M059J (cell line): ENCODE measurements at regions not wholly inside any gene's neighbourhood (a gene's known extent, or its start where the extent isn't known, plus 50 kb on each side); places are given as distances from the start of the nearest gene placed in this dataset.

Experiments
- DNase-seq: peaks from one replicate; pipeline ENCODE4 v3.0.0-alpha.2; 2012; ENCODE audit warnings: low read depth

DNA sequence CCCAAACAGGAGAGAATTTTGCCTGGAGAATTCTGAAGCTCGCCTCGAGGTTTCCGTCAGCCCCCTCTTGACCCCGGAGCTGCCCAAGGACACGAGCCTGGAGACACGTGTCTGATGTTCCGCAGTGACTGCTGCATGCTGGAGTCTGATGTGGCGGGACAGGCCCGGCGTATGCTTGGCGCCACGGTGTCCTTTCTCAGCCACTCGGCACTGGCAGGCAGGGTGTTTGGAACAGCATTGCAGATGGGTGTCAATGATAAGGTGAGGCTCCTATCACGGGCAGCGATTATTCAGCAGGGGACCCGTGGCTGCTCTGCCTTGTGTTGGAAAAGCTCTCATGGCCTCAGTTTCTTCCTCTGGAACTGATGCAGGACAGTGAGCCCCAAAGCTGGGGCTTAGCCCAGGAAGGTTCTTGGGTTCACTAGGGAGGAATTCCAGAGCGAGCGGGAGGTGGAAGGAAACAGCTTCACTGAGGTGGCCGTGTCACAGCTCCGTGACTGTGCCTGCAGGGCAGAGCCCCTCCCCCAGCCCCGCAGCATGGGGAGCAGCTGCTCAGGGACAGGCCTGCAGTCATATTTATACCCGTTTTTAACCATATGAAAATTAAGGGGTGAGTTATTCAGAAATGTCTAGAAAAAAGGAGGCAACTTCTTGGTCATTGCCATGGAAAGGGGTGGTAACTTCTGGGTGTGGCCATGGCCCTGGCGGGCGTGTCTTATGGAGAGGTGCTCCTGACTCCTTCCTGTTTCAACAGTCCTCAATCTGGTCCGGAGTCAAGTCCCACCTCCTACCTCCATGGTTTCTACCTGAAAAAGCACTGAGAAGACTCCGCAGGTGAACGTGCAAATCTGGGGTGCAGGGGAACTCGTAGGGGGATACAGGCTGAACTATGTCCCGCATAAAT, 123.4 kb downstream of the SIK1 start:
- DNase-seq: no peak

DNA sequence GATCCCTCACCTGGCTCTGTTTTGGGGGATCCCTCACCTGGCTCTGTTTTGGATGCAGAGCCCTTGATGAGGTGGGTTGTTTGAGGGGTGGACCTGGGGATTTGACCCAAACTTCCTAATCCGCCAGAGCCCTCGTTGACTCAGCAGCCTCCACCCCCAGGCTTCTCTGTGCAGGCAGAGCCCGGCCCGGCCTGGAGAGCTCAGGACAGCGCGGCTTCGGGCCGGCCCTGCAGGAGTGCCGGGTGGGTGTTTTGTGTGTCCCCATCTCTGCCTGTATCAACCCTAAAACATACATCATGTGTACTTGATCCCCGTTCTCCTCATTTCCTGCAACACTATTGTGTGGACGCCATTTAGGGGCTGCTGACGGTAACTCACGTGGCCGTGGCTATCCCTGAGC, 124.2 kb downstream of the SIK1 start:
- no peak for DNase-seq

DNA sequence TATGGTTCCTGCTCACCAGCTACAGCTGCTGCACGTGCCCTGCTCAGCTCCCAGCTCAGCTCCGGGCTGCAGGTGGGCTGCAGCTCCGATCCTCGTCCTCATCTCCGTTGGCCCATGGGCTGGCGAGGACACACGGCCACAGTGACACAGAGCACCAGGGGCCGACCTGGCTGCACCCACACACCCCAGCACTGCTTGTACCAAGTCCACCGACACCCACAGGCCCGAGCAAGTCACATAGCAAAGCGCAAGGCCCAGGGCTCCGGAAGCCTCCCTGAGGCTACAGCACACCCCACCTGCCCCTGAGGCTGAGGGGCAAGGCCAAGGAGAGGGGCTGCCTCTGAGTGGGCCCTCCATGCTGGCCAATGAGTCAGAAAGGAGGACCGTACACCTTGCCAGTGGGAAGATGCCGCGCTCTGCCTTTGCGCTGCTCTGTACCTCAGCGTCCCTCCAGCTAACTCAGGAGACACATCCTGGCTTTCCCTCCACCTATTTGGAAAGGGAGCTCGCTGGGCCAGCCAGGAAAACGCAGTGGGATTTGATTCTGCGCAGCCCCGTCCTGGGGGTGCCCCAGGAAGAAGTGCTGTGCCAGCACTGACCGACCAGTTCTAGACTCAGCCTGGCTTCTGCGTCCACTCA, 124.8 kb downstream of the SIK1 start:
- DNase-seq: no peak

DNA sequence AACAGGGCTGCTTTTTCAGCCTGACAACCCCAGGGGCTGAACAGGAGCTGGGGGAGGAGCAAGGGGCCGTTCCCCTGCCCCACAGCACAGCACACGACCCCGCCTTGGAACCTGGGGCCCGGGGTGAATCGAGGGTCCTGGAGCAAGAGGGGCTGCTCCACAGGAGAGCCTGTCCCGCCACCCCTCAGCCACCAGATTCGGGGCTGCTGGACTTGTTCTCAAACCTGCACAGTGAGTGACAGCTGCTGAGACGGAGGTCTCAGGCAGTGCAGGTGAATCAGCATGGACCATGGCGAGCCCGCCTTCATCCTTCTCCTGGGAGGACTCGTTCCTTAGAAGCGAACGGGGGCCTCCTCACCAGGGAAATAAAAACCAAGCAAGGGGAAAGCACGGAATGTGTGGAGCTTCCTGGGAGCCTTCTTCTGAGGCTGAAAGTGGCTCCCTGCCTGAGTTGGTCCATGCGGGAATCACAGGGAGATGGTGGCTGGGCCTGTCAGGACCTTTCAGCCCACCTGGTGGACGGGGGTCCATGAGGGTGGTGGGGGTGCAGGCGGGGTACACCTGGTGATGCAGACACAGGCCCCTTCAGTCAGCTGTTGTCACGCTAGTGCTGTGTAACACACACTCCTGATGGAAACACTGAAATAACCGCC, 125.4 kb downstream of the SIK1 start:
- no peak for DNase-seq

DNA sequence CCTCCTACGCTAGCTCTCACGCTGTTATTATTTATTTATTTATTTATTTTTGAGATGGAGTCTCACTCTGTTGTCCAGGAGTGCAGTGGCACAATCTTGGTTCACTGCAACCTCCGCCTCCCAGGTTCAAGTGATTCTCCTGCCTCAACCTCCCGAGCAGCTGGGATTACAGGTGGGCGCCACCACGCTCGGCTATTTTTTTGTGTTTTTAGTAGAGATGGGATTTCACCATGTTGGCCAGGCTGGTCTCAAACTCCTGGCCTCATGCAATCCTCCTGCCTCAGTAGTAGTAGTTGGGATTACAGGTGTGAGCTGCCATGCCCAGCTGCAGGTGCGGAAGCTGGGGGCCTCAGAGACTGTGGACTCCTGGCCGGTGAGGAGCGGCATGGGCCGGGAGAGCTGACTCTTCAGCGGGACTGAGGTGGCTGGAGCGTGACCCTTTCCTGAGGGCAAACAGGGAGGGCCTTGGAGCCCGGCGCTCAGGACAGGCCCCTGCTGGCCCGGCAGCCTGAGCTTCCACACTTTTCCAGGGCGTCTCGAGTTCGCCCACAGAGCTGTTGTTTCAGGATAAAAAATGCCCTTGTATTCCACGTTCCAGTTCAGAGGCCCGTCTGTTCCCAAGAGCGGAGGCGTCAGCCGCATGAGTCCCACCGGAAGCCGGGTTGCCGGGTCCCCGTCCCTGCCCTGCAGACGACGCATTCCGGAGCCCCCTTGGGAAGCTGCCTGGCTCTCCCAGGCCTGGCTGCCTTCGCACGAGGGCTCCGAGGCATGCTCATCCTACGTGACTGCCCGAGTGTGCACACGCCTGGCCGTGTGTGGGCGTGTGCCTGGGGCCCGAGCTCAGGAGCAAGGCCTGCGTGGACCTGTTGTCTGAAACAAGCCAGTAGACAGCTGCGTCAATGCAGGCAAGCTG, 126.2 kb downstream of the SIK1 start:
- DNase-seq: no peak

DNA sequence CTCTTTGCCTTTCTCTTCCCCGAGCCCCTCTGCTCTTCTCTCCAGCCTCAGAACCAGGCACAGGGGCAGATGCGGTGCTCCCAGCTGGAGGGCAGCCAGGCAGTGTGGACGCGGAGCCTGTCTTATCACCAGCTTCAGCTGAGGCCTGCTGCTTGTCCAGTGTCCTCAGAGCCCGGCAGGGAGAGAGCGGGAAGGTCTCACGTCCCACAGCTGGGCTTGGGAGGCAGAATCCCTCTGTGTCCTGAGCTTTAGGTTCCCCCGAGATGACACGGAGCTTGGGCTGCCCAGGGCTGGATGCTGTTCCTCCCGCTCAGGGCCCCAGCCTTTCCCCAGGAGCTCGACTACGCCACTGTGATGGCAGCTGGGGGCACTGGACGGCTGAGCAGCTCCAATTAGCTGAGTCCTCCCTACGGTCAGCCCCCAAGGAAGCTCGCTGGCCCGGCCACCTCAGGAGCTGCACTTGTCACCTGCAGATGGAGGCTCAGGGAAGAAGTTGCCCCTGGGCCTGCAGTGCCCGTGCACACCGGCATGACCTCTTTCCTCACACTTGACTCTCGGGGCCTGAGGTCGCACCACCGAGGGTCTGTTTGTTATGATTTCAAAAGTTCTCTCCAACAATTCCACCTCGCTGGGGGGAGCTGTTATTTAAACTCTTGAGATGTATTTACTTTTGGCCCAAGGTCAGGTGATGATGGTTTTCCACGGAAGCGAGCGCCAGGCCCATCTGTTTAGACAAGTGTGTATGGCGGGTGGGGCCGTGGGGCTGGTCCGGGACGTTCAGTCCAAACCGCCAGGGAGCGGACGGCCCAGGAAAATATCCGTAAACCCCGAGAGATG, 127.3 kb downstream of the SIK1 start:
- no peak for DNase-seq

DNA sequence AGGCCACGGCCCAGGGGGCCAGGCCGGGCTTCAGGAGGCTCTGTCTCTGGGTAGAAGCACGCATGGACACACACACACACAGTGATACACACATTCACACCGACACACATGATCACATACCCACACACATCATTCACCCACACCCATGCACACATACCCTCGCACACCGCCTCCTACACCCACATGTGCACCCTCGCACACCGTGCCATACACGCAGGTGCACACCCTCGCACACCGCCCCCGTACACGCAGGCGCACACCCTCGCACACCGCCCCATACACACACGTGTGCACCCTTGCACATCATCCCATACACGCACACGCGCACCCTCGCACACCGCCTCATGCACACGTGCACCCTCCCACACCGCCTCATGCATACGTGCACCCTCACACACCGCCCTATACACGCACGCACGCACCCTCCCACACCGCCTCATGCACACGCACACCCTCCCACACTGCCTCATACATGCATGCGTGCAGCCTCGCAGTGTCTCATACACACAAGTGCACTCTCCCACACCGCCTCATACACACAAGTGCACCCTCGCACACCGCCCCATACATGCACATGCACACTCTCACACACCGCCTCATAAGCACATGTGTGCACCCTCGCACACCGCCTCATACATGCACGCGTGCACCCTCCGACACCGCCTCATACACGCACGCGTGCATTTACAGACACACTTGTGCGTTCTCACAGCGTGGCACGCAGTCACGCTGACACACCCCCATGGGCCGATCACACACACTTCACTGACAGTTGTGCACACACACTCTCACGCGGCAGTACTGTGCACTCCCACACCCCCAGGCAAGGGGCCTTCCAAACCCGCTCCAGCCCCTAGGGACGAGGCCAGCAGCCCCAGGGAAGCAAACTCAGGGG, 128.1 kb downstream of the SIK1 start:
- no peak for DNase-seq

DNA sequence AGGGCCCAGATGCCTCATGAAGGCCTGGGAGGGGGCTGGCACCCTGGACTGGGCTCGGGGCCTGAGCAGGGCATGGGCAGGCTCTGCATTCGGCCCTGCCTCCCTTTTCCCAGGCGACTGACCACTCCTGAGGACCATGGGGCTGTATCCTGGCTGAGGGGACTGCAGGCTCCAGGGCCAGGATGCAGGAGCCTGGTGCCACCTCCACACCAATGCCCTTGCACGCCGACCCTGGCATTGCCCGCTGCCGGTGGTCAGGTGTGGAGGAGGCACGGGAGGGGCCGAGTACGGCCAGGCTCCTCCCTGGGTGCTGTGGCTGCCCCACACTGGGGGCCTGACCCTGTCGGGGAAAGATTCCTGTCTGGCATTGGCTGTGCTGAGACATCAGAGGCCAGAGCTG, 128.9 kb downstream of the SIK1 start:
- no peak for DNase-seq

DNA sequence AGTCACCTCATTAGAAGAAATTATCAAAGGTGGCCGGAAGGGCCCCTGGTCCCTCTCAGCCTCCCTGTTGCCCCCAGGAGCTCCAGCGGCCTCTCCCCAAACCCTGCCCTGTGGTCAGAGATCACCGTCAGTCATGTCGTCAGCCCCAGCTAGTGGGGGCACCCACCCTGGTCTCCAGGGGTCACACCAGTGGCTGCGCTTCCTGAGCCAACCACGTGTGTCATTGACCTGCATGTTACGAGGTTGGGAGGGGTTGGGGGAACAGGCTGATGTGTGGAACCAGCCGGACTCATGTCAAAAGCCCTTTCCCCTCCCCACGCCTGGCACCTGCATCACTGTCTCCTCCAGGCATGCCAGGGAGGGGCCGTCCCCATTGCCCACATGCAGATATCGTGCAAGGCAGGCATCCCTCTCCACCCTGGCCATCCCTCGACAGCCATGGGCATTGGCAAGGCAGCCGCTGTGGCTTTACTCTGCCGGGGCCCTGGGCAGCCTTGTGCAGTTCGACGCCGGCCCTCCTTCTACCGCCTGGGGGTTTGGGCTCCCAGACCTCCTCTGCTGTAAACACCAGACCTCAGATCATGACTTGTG, 128.7 kb downstream of the CRYAA start:
- DNase-seq: no peak

DNA sequence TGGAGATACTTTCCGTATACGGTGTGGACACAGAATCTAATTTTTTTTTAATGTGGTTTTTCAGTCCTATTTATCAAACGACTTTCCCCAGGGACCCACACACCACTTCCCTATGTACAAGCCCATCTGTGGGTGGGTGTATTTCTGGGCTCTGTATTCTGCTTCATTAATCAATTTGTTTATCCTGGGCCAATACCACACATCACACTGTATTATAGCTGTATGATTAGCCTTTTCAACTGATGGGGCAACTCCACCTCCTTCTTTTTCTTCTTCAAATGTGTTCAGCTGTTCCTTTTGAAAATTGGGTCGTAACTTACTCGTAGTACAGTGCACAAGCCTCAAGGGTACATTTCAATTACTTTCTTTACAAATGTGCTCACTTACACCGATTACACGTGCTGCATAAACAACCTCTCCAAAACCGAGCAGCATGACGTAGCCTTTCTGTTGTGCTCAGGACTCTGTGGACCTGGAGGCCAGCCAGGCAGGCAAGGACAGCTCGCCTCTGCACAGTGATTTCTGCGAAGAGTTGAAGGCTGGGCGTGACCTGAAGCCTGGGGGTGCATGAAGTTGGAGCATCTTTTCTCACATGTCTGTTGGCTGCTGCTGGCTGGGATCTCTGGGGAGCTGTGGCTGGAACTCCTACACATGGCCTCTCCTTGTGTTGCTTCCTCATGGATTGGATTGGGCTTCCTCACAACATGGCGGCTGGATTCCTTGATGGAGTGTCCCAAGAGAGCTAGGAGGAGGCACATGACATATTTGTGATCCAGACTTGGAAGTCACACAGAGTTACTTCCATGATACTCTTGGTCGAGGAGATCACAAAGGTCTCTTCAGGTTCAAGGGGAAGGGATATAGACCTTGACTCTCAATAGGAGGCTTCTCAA, 126.5 kb downstream of the CRYAA start:
- no peak for DNase-seq

DNA sequence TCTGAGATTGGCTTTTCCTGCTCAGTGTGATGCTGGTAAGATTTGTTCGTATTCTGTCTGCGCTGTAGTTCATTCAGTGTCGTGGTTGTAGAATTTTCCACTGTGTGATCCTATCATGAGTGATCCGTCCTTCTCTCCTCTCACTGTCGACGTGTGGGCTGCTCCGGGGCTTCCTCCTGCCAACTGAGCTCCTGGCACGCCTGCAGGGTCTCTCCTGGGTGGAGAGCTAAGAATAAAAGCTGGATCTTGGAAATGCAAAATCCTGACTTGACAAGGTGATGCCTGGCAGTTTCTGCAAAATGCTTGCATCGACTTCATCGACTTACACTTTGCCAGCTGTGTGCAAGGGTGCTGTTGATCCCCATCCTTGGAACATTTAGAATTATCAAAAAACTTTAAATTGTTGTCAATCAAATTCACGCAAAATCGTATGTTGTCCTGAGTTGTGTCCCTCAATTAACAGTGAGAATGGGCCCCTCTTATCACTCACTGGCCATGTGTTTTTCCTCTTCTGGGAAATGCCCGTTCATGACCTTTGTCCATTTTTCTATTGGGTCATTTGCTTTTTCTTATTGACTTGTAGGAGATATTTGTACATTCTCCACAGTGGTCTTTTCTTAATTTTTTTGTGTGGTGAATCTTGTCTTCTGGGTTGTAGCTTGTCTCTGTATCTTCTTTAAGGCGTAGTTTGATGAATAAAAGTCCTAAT, 125.5 kb downstream of the CRYAA start:
- DNase-seq: no peak

DNA sequence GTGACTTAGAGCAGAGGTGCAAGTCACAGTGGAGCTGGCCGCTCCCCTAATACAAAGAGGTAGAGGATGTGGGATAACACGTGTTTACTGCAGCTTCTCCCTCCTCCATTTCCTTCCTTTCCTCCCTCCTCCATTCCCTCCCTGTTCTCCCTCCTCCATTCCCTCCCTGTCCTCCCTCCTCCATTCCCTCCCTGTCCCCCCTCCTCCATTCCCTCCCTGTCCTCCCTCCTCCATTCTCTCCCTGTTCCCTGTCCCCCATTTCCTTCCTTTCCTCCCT, 124.0 kb downstream of the CRYAA start:
- DNase-seq: no peak

DNA sequence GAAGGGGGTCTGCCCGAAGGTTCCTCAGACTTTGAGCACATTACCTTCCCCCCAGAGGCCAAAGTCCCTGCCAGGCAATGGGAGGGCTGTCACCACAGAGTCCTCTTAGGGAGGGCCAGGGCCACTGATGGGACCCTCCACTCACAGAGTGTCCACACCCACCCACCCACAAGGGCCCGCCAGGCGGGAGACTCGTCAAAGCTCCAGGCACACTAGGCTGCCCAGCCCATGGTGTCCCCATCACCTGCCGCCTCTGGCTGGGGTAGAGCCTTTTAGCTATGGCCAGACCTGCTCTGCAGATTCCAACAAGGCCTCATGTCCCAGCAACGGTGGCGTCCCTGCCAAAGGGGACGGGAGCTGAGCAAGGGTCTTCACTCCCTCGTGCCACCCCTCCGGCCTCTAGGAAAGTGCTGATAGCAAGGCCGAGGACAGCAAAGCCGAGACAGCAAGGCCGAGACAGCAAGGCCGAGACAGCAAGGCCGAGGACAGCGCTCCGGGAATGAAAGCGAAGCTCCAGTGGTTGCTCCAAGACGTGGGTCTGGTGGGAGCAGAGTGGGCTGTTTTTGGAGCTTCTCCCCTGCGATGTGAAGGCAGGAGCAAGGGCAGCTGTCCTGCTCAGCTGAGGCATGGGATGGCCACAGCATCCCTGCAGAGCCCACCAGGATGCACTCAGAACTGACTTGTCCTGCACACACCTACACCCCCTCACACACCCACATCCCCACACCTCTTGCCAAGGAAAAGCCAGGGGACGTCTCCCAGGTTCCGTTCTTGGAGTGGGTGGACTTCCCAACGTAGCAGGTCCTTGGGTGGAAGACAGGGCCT, 123.4 kb downstream of the CRYAA start:
- DNase-seq: no peak

DNA sequence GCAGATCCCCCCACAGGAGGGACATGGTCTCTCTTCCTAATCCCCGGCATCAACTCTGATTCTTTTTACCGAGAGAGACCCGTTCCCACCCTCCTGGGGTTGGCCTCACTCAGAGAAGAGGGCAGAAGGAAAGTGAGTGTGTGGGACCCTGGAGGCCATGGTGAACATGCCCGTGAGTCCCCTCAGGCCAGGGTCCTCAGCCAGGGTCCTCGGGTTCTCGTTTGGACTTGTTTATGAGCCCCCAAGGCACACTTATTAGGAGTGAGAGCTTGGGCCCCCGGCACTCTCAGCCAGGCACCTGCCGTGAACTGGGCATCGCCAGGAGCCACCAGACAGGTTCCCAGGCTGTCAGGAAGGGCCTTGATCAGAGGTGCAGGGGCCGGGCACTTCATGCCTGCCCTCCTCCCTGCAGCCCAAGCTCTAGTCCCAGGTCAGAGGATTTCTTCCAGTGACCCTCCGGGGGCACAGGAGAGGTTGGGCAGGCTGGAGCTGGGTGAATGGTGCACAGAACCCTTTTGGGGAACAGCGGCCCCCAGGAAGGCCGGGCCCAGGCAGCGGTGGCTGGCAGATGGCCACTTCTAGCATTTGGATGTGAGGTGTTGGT, 122.6 kb downstream of the CRYAA start:
- no peak for DNase-seq

DNA sequence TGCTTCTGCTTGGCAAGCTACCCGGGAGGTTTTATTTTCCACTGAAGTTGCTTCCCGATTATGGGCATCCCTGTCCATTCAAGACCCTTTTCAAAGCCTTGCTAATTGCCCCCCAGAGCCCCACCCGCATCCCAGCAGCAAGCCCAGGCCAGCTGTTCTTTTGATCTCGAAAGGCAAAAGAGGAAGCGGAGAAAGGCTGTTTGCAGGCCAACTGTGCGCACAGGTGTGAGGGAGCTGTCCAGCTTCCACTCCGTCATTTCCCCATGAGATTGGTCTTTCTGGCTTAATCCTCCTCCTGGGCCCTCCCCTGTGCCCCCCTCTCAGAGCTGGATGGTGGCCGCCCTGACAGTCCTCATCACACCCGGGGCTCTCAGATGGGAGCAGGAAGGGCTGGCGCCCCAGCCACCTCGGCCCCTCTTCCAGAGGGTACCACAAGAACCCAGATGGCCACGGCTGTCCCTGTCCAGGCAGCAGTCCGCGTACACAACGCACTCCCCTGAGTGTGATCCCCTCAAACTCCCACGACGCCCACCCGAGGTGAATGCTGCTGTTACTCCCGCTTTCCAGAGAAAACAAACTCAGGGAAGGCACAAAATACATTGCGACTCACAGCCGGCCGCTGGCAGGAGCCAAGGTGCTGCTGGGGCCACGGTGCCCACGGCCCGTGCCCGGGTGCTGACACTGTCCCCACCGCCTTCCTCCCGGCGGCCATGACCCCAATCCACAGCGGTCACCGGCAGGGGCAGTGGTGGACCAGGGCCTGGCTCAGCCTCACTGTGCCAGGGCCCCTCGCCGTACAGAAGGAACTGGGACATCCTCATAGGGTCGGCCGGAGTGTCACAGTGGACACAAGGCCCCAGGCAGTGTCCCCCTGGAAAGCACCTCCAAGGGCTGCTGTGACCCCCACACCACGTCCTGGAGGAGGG, 121.9 kb downstream of the CRYAA start:
- no peak for DNase-seq

DNA sequence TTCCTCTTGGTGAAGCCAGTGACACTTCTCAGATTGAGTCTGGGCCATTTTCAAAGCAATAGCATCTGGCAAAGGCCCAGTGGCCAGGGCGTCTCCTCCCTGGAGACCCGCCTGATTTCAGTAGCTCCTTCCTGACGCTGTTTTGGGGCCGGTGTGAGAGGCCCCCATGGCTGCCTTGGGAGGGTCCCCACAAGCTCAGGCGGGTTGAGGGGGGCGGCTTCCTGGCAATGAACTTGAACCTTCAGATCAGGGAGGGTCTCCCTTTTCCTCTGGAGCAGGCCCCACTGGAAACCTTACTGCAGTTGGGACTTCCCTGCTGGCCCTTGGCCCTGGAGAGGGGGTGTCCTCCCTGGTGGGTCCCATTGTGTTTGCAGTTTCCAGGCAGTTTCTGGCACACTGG, 121.2 kb downstream of the CRYAA start:
- DNase-seq: no peak
